ENCODE measurements at regions not wholly inside any gene's neighbourhood (a gene's known extent, or its start where the extent isn't known, plus 50 kb on each side); places are given as distances from the start of the nearest gene placed in this dataset.

GRCh38 chr2:217049956-217050355, 190.1 kb upstream of the TNP1 start:
- peaks cover 17% of the 10 kb centered on the region for H3K4me1 ChIP-seq (ENCODE audit: insufficient read depth, low read length)

GRCh38 chr2:217049422-217049821, 189.6 kb upstream of the TNP1 start:
- Histone ChIP-seq H4K20me1 (ENCODE audit: insufficient read depth, low read length) (no peaks in the 10 kb centered on the region), H3K9ac (ENCODE audit: insufficient read depth, low read depth, low read length) (no peak overlapping the region), H3K79me2 (ENCODE audit: insufficient read depth, low read length) (no peaks in the 10 kb centered on the region), H3K4me3 (replicated peaks in 1 of 3; ENCODE audit: insufficient read depth in 1 of 3, low read depth in 2 of 3, low read length in 3 of 3) (no peak overlapping the region), H2AFZ (ENCODE audit: low read length) (no peak overlapping the region), H3K4me1 (ENCODE audit: insufficient read depth, low read length) (peaks cover 17% of the 10 kb centered on the region), H3K27ac (ENCODE audit: extremely low read length, insufficient read depth, low read length) (no peak overlapping the region), H3K27me3 (ENCODE audit: control insufficient read depth in 1 of 2, insufficient read depth in 2 of 2, low read length in 2 of 2) (peaks cover 3 to 12% of the 10 kb centered on the region in 2 experiments; a peak in 3 of 5 replicates), H3K4me2 (ENCODE audit: low read depth, low read length) (no peak overlapping the region), H3K36me3 (replicated peaks in 1 of 2; ENCODE audit: control insufficient read depth in 1 of 2, insufficient read depth in 2 of 2, low read length in 2 of 2) (no peaks in the 10 kb centered on the region), H3K9me3 (ENCODE audit: low read length) (no peaks in the 10 kb centered on the region)
- no peak for DNase-seq (ENCODE audit: low spot score)
- no peak for ATAC-seq
- TF ChIP-seq KMT2A (CRISPR knock-in tag; IDR thresholded peaks at IDR 0.05) (no peak), NCOA2 (CRISPR knock-in tag; IDR thresholded peaks at IDR 0.05) (no peak), TCF7 (IDR thresholded peaks at IDR 0.05; ENCODE audit: low read depth) (no peak), ZNF674 (CRISPR knock-in tag; IDR thresholded peaks at IDR 0.05; ENCODE audit: low read depth) (no peak), NR3C1 (CRISPR knock-in tag; IDR thresholded peaks at IDR 0.05) (no peak), PAF1 (CRISPR knock-in tag; IDR thresholded peaks at IDR 0.05) (no peak), ZBTB42 (CRISPR knock-in tag; IDR thresholded peaks at IDR 0.05) (no peak), CEBPB (IDR thresholded peaks at IDR 0.05; ENCODE audit: borderline replicate concordance, low read depth, low read length) (no peak), SMAD3 (CRISPR knock-in tag; IDR thresholded peaks at IDR 0.05) (no peak), TCF7L2 (IDR thresholded peaks at IDR 0.05; ENCODE audit: low read depth, low read length) (no peak), ZFP41 (CRISPR knock-in tag; IDR thresholded peaks at IDR 0.05; ENCODE audit: borderline replicate concordance) (no peak)
- in situ Hi-C loops (cut with HindIII; ENCODE audit: extremely low pct_ligation_motif_present, low pct_unique_long_range_greater_than_20kb) (no loop called here), intact Hi-C loops (cut with micrococcal nuclease; ENCODE audit: unreplicated experiment) (no loop called here)
- CTCF ChIA-PET (ENCODE audit: low intra/inter-chr PET ratio, low total read pairs) = no interaction called here
- BruUV-seq (replicated peaks) = no TSS peak
- 8% methylated on average over 7 of the region's 7 CpGs for WGBS (ENCODE audit: low lambda C conversion rate)
- POLR2A ChIA-PET = no interaction called here
- no peak for FAIRE-seq

More at GRCh38 chr2:217049956-217050355, 190.1 kb upstream of the TNP1 start:
- in situ Hi-C loops (cut with HindIII; ENCODE audit: extremely low pct_ligation_motif_present, low pct_unique_long_range_greater_than_20kb) (no loop called here), intact Hi-C loops (cut with micrococcal nuclease; ENCODE audit: unreplicated experiment) (no loop called here)
- Histone ChIP-seq H3K9ac (ENCODE audit: insufficient read depth, low read depth, low read length) (no peak overlapping the region), H3K27me3 (ENCODE audit: control insufficient read depth in 1 of 2, insufficient read depth in 2 of 2, low read length in 2 of 2) (peaks cover 3 to 12% of the 10 kb centered on the region in 2 experiments; a peak in 3 of 5 replicates), H3K9me3 (ENCODE audit: low read length) (no peaks in the 10 kb centered on the region), H3K36me3 (replicated peaks in 1 of 2; ENCODE audit: control insufficient read depth in 1 of 2, insufficient read depth in 2 of 2, low read length in 2 of 2) (no peaks in the 10 kb centered on the region), H2AFZ (ENCODE audit: low read length) (no peak overlapping the region), H3K4me3 (replicated peaks in 1 of 3; ENCODE audit: insufficient read depth in 1 of 3, low read depth in 2 of 3, low read length in 3 of 3) (no peak overlapping the region), H3K79me2 (ENCODE audit: insufficient read depth, low read length) (no peaks in the 10 kb centered on the region), H4K20me1 (ENCODE audit: insufficient read depth, low read length) (no peaks in the 10 kb centered on the region), H3K4me2 (ENCODE audit: low read depth, low read length) (no peak overlapping the region), H3K27ac (ENCODE audit: extremely low read length, insufficient read depth, low read length) (no peak overlapping the region)
- BruUV-seq (replicated peaks) = no TSS peak
- no peak for ATAC-seq
- ChIA-PET POLR2A (no interaction called here), CTCF (ENCODE audit: low intra/inter-chr PET ratio, low total read pairs) (no interaction called here)
- FAIRE-seq = no peak
- TF ChIP-seq RFXAP (CRISPR knock-in tag; IDR thresholded peaks at IDR 0.05; ENCODE audit: borderline replicate concordance) = no peak
- TF ChIP-seq CHD4 (IDR thresholded peaks at IDR 0.05; ENCODE audit: borderline replicate concordance, low read length) = no peak
- TF ChIP-seq ZNF337 (CRISPR knock-in tag; IDR thresholded peaks at IDR 0.05; ENCODE audit: borderline replicate concordance, low read depth) = no peak
- TF ChIP-seq ZNF234 (CRISPR knock-in tag; conservative IDR thresholded peaks at IDR 0.05) = no peak
- DNase-seq (ENCODE audit: low spot score) = no peak
- 12% methylated on average over 3 of the region's 3 CpGs for WGBS (ENCODE audit: low lambda C conversion rate)
